Parathyroid adenoma (tissue), 2 donors: ENCODE measurements at regions not wholly inside any gene's neighbourhood (a gene's known extent, or its start where the extent isn't known, plus 50 kb on each side); places are given as distances from the start of the nearest gene placed in this dataset.

Source experiments
- H2AFZ ChIP-seq: fragments of 300-600 bp; sonication (generic); one replicate; pipeline ENCODE4 v1.7.0; 2017; ENCODE audit warnings: antibody characterized with exemption, mild to moderate bottlenecking
- H3K27ac ChIP-seq: fragments of 300-600 bp; sonication (generic); one replicate; pipeline ENCODE4 v1.7.0; 2017
- H3K27me3 ChIP-seq: fragments of 300-600 bp; sonication (generic); one replicate; pipeline ENCODE4 v1.7.0; 2017; ENCODE audit warnings: low read length; ENCODE audit not compliant: control insufficient read depth, insufficient read depth
- H3K36me3 ChIP-seq: fragments of 300-600 bp; sonication (generic); one replicate; pipeline ENCODE4 v1.7.0; 2017; ENCODE audit warnings: low read length; ENCODE audit not compliant: control insufficient read depth, insufficient read depth
- H3K4me1 ChIP-seq: fragments of 300-600 bp; sonication (generic); one replicate; pipeline ENCODE4 v1.7.0; 2017; ENCODE audit warnings: control low read depth
- H3K4me2 ChIP-seq: fragments of 300-600 bp; sonication (generic); one replicate; pipeline ENCODE4 v1.7.0; 2017; ENCODE audit warnings: low read length
- H3K4me3 ChIP-seq: fragments of 300-600 bp; sonication (generic); one replicate; pipeline ENCODE4 v1.7.0; 2017; ENCODE audit warnings: low read depth, low read length
- H3K79me2 ChIP-seq: fragments of 300-600 bp; sonication (generic); one replicate; pipeline ENCODE4 v1.7.0; 2017; ENCODE audit warnings: control low read depth
- H3K9ac ChIP-seq: fragments of 300-600 bp; sonication (generic); one replicate; pipeline ENCODE4 v1.7.0; 2017; ENCODE audit warnings: mild to moderate bottlenecking
- H3K9me3 ChIP-seq: fragments of 300-600 bp; sonication (generic); one replicate; pipeline ENCODE4 v1.7.0; 2017; ENCODE audit warnings: low read length; ENCODE audit not compliant: control insufficient read depth
- CTCF ChIP-seq: fragments of 300-600 bp; sonication (generic); IDR thresholded peaks from one replicate; pipeline ENCODE4 v1.7.0; 2017; ENCODE audit warnings: antibody characterized with exemption, mild to moderate bottlenecking
- donor health status: primary hyperparathyroidism.

DNA sequence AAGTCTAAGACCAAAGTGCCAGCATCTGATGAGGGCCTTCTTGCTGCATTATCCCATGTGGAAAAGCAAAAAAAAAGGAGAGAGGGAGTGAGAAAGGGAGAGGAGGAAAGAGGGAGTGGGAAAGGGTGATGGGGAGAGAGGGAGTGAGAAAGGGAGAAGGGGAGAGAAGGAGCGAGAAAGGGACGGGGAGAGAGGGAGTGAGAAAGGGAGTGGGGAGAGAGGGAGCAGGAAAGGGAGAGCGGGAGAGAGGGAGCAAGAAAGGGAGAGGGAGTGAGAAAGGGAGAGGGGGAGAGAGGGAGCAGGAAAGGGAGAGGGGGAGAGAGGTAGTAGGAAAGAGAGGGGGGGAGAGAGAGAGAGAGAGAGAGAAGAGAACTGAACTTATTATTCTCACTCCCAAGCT is 241.1 kb upstream of the RIMS1 start:
- H3K27ac ChIP-seq = no peak overlapping the region
- no peak overlapping the region for H2AFZ ChIP-seq
- H3K79me2 ChIP-seq = no peaks in the 10 kb centered on the region
- no peaks in the 10 kb centered on the region for H3K36me3 ChIP-seq
- no peaks in the 10 kb centered on the region for H3K9me3 ChIP-seq
- no peak overlapping the region for H3K4me2 ChIP-seq
- no peak overlapping the region for H3K9ac ChIP-seq
- no peak overlapping the region for H3K4me3 ChIP-seq
- no peaks in the 10 kb centered on the region for H3K4me1 ChIP-seq
- no peaks in the 10 kb centered on the region for H3K27me3 ChIP-seq
- TF ChIP-seq CTCF = no peak

DNA sequence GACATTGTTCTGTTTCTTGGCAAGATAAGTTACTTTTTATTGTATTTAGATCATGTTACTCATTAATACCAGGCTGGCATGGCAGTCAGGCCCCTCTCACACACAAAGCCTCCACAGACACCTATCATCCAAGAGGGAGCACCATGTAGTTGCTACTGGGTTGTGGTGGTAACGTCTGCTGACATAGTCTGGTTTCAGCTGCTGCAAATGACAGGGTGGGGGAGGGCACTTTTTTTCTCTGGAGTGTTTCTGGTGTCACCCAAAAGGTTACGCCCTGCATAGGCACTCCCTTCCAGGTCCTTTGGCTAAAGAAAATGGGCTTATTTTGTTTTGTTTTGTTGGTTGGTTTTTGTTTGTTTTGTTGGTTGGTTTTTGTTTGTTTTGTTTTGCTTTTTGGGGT is 236.4 kb upstream of the RIMS1 start:
- no peak overlapping the region for H3K9ac ChIP-seq
- H3K4me2 ChIP-seq = no peak overlapping the region
- no peaks in the 10 kb centered on the region for H3K27me3 ChIP-seq
- no peak overlapping the region for H3K27ac ChIP-seq
- H3K36me3 ChIP-seq = no peaks in the 10 kb centered on the region
- no peak overlapping the region for H3K4me3 ChIP-seq
- no peaks in the 10 kb centered on the region for H3K4me1 ChIP-seq
- no peak for TF ChIP-seq CTCF
- no peaks in the 10 kb centered on the region for H3K79me2 ChIP-seq
- no peak overlapping the region for H2AFZ ChIP-seq
- H3K9me3 ChIP-seq = no peaks in the 10 kb centered on the region

DNA sequence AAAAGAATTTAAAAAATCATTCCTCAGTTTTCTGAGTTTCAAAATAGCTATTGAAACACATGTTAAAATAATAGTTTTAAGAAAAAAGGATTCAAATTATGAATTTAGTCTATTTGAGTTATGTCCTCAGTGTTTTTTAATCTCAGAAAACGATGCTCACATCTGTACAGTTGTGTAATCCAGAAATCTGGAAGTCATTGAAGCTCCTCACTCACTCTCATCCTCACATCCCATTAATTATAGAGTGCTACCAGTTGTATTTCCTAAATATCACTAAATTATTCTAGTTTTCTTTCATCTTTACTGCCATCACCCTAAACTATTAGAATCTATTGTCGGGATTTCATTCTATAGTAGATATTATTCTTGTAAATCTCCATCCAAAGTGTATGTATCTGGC is 234.7 kb upstream of the RIMS1 start:
- H3K9me3 ChIP-seq = no peaks in the 10 kb centered on the region
- H3K27me3 ChIP-seq = no peaks in the 10 kb centered on the region
- H3K4me2 ChIP-seq = no peak overlapping the region
- no peaks in the 10 kb centered on the region for H3K4me1 ChIP-seq
- no peak overlapping the region for H3K4me3 ChIP-seq
- no peak for TF ChIP-seq CTCF
- no peaks in the 10 kb centered on the region for H3K79me2 ChIP-seq
- H3K36me3 ChIP-seq = no peaks in the 10 kb centered on the region
- no peak overlapping the region for H3K27ac ChIP-seq
- H2AFZ ChIP-seq = no peak overlapping the region
- no peak overlapping the region for H3K9ac ChIP-seq

GRCh38 chr6:71656121-71656520 is 230.2 kb upstream of the RIMS1 start:
- H3K4me3 ChIP-seq = no peak overlapping the region
- no peaks in the 10 kb centered on the region for H3K4me1 ChIP-seq
- no peaks in the 10 kb centered on the region for H3K36me3 ChIP-seq
- H3K9ac ChIP-seq = no peak overlapping the region
- H3K9me3 ChIP-seq = no peaks in the 10 kb centered on the region
- H3K27me3 ChIP-seq = no peaks in the 10 kb centered on the region
- H2AFZ ChIP-seq = no peak overlapping the region
- no peak for TF ChIP-seq CTCF
- no peak overlapping the region for H3K4me2 ChIP-seq
- no peaks in the 10 kb centered on the region for H3K79me2 ChIP-seq
- H3K27ac ChIP-seq = no peak overlapping the region

GRCh38 chr6:71665931-71666330 is 220.4 kb upstream of the RIMS1 start:
- Histone ChIP-seq H3K4me1 (no peaks in the 10 kb centered on the region), H3K9me3 (no peaks in the 10 kb centered on the region), H3K27ac (no peak overlapping the region), H3K4me3 (no peak overlapping the region), H3K36me3 (no peaks in the 10 kb centered on the region), H3K4me2 (no peak overlapping the region), H3K27me3 (no peaks in the 10 kb centered on the region), H2AFZ (no peak overlapping the region), H3K9ac (no peak overlapping the region), H3K79me2 (no peaks in the 10 kb centered on the region)
- TF ChIP-seq CTCF = no peak
